NCI-H128 (cell line): ENCODE measurements at regions not wholly inside any gene's neighbourhood (a gene's known extent, or its start where the extent isn't known, plus 50 kb on each side); places are given as distances from the start of the nearest gene placed in this dataset.

Source experiments
- DNase-seq: peaks from one replicate; lab custom pipeline; 2025; ENCODE audit not compliant: unreplicated experiment; lab: John Stamatoyannopoulos, UW

- DNase-seq: no peak
Observed at GRCh38 chr21:16794950-16795349, 717.9 kb upstream of the CXADR start.

- DNase-seq: no peak
Observed at GRCh38 chr21:16796776-16797175, 716.1 kb upstream of the CXADR start.

DNA sequence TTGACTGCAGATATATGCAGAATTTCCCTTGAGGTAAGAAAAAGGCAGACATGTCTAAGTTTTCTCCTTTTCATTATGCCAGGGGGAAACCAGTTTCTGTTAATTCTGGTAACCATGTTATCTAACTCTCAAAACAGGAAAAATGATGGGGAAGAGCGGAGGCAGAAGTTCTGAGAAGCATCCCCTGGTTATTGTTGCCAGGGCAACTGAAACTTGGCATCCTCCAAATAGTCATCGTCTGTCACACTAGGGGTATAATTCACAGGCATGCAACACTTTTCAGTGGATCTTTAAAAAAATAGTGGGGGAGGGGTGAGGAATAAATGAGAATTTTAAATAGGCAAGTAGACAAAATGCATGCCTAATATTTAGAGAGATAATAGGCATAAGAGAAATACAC lies 715.3 kb upstream of the CXADR start:
- DNase-seq: no peak

DNA sequence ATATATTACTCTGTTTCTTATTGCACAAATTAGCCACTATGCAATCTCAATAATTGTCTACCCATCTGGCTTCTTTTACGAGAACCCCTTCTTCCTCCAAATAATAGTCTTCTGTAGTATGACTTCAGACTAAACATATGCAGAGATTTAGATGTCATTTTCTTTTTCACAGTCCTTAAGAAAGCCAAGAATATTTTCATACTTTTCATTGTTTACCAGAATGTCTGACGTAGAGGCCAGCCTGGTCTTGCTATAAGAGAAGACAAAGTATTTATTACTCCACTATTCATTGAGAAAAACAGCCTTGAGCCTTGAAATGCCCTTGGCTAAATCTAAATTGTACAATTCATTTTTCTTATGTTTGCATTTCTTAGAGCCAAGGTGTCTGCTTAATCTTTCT lies 714.9 kb upstream of the CXADR start:
- DNase-seq: no peak

DNA sequence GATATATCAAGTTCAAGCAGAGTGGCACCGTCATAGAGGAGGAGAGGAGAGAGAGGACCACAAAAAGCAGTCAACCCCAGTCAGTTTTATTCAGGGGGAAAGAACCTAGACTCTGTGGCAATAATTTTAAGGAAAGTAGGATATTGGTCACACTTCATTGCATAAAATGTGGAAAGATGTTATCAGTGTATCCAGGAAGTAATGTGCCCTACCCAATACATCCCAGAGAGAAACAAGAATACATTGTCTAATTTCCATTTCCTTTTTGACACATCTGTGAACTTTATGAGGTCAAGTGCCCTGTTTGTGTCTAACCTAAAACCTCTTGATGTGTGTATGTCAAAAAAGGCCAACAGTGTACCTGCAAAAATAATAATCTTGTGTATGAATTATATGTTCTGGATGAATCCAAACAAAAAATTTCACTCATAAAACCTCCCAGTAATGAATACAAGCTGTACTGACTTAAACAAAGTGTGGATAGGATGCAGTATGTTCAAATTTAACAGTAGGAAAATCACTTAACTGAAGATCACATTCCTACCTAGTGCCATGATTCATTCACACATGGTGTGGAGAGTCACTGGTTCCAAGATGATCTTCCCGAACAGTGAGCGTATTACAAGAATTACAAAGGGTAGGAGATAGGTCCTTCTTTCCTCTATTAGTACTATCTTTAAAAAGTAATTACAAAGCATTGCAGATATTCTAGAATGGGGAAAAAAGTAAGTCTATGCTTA lies 712.1 kb upstream of the CXADR start:
- DNase-seq: no peak

- DNase-seq: no peak
Observed at GRCh38 chr21:16811011-16811410, 701.8 kb upstream of the CXADR start.

GRCh38 chr21:16811970-16812369 lies 700.9 kb upstream of the CXADR start:
- DNase-seq: no peak

GRCh38 chr21:16815243-16815642 lies 697.6 kb upstream of the CXADR start:
- DNase-seq: no peak

DNA sequence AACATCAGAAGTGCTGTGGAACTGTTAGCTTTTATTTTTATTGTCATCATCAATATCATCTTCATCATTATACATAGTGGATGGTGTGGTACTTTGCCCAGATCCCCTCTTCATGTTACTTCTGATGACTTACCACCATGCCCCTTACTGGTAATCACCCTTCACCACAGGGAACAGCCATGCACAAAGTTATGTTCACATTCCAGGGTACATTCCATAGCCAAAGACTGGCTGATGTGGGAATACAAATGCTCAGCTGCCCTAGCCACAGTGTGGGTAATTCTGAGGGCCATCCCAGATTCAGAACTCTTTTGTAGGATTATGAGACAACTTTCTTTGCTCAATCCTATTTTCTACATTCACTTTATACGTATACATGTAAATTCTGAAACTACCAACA lies 691.3 kb upstream of the CXADR start:
- no peak for DNase-seq

- no peak for DNase-seq
Observed at GRCh38 chr21:16829532-16829931, 683.3 kb upstream of the CXADR start.

DNA sequence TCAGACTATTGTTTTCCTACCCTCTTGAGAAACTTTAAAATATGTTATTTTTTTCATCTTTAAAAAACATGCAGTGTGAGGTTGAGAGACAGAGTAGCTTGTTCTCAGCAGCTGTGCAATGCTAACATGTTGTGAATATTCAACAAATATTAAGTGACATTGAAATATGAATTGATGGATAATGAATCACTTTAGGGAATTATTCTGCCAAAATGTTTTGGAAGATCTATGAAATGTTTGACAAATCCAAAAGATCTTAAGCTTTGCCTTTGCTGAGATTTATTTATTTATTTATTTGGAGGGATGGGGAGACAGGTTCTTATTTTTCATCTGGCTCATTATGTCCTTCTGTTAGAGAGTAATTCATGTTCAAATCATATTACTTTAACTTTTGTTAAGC lies 680.1 kb upstream of the CXADR start:
- no peak for DNase-seq

DNA sequence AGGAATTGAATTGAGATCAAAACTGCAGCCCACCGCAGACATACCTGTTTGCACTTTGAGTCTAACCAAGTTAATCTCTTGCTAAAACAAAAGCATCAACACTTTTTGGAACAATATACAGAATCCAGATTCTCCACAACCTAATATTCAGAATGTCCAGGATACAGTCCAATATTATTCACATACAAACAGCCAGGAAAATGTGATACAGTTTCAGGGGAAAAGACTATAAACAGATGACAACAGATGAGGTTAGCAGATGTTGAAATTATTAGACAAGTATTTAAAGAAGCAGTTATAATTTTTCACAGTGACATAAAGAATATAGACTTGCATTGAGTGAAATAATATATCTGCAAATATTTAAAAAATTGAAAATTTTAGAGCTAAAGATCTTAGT lies 678.1 kb upstream of the CXADR start:
- DNase-seq: no peak

- DNase-seq: no peak
Observed at GRCh38 chr21:16837321-16837720, 675.5 kb upstream of the CXADR start.

DNA sequence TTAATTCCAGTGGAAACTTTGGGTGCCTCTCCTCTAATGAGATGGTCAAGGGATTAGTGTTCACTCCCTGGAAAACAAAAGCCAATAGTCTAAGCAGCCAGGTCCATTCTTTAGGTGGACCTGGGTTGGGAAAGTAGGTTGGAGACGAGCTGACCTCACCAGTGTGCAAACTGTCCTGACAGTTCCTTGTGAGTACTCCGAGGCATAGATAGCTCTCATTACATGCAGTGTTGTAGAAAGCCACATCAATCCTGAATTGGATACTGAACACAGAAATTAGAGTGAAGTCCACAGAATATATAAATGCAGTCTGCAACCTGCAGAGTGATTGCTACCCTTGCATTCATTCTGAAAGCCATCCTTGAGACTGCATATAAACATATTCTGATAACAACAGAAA lies 675.1 kb upstream of the CXADR start:
- no peak for DNase-seq

DNA sequence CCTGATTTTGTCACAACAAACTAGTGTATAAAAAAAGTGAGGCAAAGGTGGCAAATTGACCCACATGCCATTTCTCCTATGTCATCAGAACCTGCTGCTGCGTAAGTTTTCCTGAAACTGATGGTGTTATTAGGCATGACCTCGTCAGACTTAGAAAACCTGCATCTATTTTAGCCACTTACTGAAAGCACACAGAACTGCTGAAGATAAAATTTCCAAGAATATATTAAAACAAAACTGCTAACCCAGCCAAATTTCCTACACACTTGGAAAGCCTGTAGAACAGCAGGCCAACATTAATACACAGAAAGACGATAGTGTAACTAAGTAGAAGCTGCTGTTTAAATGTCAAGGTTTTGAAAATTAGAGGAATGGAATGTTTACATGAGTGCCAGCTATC lies 674.5 kb upstream of the CXADR start:
- DNase-seq: no peak

DNA sequence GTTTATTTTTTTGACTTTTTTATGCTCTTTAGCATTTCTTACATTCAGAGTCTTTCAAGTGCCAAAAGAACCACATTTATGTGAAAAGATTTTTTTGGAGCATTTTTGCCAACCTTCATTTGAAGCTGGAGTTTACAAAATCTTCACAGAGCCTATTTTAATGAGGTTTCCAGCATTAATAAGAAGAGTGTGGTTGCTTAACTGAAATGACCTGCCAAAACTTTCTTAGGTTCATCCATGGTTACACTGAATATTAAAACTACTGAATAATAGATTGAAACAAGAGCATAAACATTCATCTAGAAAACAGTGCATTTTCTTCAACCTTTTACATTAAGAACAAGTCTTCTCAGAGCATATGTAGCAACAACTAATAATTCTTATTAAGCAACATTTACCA lies 672.3 kb upstream of the CXADR start:
- DNase-seq: no peak

DNA sequence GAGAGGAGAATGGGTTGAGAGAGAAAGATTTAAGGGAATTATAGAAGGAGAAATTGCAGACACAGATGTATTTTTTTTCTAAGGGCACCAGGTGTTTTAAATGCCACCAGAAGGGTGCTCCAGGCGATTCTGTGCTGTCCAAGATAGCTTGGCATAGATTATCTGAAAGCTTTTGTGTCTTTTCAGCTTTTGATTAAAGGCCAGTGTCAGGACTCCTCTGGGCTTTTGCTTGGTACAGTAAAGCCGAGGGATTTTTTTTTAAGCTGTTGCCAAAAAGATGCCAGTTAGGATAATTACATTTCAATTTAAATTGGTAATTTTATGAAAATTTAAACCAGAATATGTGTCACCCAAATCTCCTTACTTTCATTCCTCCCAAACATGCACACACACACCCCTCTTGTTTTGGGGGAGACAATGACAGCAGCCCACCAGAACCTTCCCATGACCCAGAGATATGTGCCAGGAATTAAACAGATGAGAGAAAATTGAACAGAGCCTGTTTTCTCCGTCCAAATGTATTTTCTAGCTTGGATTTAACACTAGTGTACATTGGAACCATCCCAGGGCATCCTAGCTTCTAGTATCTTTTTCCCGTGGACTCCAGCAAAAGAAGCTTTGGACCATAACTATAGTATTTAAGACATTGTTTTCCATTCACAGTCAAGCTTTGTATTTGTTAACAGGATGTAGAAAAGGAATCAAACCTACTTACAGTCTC lies 670.7 kb upstream of the CXADR start:
- no peak for DNase-seq

DNA sequence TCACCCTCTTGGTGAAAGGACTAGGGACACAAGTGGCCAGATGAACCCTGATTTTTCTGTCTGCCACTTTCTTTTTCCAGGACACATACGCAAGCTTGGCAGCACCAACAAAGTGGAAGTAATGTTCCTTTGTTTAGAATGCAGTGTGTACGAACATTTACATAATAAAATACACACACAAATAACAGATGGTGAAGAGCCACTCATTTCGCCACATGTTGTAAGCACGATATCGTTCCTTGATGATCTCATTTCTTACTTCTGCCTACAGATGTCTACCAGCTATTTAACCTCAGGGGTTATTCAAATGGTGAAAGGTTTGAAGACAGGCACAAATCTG lies 670.2 kb upstream of the CXADR start:
- DNase-seq: no peak

- DNase-seq: no peak
Observed at GRCh38 chr21:16847211-16847610, 665.6 kb upstream of the CXADR start.

DNA sequence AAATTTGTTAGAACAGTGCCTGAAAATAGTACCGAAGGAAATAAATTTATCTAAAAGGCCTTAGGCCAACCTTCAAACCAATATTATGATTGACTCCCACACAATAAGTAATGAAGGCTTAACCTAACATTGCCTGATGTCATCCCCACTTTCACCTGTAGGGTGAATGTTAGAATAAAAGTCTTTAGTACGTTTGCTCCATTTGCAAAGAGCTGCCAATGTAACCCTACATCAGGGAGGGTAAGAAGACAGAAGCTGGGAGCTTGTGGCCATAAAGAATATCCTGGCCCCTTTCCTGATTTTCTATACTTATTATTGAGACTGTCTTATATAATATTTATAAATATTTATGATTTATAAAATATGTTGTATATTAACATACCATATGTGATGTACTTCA lies 661.8 kb upstream of the CXADR start:
- DNase-seq: no peak

- no peak for DNase-seq
Observed at GRCh38 chr21:16855164-16855667, 657.6 kb upstream of the CXADR start.

GRCh38 chr21:16863362-16863905 lies 649.4 kb upstream of the CXADR start:
- DNase-seq: no peak
